ENCODE measurements at regions not wholly inside any gene's neighbourhood (a gene's known extent, or its start where the extent isn't known, plus 50 kb on each side); places are given as distances from the start of the nearest gene placed in this dataset.

DNA sequence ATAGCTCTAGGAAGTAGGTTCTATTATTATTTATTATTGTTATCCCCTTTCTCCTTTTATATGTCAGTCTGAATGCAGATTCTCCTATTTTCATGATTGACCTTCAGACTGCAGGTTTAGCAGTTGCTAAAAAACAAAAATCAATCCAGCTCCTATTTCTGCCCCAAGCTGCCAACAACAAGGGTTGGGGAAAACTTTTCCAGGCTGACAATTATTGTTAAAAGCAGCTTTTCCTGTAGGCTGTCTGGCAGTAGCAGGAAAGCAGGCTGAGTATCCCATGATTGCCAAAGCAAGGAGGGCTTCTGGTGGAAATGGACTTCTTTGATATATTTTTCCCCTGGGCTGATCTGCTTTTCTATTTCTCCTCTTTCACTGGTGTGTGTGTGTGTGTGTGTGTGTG lies 78.0 kb upstream of the CTLA4 start:
- no TSS peak for BruUV-seq (replicated peaks)
- intact Hi-C loops (cut with micrococcal nuclease; ENCODE audit: unreplicated experiment) (no loop called here), in situ Hi-C loops (cut with HindIII; ENCODE audit: low pct_unique_long_range_greater_than_20kb, low sequenced_read_pairs) (no loop called here)
- H3K9me3 ChIP-seq (ENCODE audit: control insufficient read depth, insufficient read depth, low read depth, low read length), result no peaks in the 10 kb centered on the region
- no peak for TF ChIP-seq POLR2AphosphoS5 (IDR thresholded peaks at IDR 0.05; ENCODE audit: low read depth, low read length)
- no peak for TF ChIP-seq SIN3A (IDR thresholded peaks at IDR 0.05; ENCODE audit: borderline replicate concordance, insufficient read depth, low read depth, low read length)
- TF ChIP-seq TCF7L2 (IDR thresholded peaks at IDR 0.05; ENCODE audit: low read depth, low read length), result no peak
- TF ChIP-seq, protein P1, sequence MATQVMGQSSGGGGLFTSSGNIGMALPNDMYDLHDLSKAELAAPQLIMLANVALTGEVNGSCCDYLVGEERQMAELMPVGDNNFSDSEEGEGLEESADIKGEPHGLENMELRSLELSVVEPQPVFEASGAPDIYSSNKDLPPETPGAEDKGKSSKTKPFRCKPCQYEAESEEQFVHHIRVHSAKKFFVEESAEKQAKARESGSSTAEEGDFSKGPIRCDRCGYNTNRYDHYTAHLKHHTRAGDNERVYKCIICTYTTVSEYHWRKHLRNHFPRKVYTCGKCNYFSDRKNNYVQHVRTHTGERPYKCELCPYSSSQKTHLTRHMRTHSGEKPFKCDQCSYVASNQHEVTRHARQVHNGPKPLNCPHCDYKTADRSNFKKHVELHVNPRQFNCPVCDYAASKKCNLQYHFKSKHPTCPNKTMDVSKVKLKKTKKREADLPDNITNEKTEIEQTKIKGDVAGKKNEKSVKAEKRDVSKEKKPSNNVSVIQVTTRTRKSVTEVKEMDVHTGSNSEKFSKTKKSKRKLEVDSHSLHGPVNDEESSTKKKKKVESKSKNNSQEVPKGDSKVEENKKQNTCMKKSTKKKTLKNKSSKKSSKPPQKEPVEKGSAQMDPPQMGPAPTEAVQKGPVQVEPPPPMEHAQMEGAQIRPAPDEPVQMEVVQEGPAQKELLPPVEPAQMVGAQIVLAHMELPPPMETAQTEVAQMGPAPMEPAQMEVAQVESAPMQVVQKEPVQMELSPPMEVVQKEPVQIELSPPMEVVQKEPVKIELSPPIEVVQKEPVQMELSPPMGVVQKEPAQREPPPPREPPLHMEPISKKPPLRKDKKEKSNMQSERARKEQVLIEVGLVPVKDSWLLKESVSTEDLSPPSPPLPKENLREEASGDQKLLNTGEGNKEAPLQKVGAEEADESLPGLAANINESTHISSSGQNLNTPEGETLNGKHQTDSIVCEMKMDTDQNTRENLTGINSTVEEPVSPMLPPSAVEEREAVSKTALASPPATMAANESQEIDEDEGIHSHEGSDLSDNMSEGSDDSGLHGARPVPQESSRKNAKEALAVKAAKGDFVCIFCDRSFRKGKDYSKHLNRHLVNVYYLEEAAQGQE (IDR thresholded peaks at IDR 0.05; ENCODE audit: insufficient read depth in 1 of 2, low read depth in 2 of 2, low read length in 1 of 2), result no peak
- TF ChIP-seq, protein P2, sequence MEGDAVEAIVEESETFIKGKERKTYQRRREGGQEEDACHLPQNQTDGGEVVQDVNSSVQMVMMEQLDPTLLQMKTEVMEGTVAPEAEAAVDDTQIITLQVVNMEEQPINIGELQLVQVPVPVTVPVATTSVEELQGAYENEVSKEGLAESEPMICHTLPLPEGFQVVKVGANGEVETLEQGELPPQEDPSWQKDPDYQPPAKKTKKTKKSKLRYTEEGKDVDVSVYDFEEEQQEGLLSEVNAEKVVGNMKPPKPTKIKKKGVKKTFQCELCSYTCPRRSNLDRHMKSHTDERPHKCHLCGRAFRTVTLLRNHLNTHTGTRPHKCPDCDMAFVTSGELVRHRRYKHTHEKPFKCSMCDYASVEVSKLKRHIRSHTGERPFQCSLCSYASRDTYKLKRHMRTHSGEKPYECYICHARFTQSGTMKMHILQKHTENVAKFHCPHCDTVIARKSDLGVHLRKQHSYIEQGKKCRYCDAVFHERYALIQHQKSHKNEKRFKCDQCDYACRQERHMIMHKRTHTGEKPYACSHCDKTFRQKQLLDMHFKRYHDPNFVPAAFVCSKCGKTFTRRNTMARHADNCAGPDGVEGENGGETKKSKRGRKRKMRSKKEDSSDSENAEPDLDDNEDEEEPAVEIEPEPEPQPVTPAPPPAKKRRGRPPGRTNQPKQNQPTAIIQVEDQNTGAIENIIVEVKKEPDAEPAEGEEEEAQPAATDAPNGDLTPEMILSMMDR (IDR thresholded peaks at IDR 0.05), result no peak
- DNase-seq (ENCODE audit: low read depth, low spot score) (no peak), ATAC-seq (no peak)
- ChIA-PET CTCF (no interaction called here), POLR2A (no interaction called here)
- no peak overlapping the region for H3K27ac ChIP-seq (ENCODE audit: low read length)
- H3K36me3 ChIP-seq (ENCODE audit: control insufficient read depth, insufficient read depth, low read length), result no peaks in the 10 kb centered on the region
- no peaks in the 10 kb centered on the region for H3K4me1 ChIP-seq (ENCODE audit: control insufficient read depth, insufficient read depth, low read length)
- no peaks in the 10 kb centered on the region for H3K27me3 ChIP-seq (ENCODE audit: control insufficient read depth, insufficient read depth, low read length)
- no peak overlapping the region for H3K4me3 ChIP-seq (ENCODE audit: low read depth in 2 of 2, low read length in 2 of 2)

DNA sequence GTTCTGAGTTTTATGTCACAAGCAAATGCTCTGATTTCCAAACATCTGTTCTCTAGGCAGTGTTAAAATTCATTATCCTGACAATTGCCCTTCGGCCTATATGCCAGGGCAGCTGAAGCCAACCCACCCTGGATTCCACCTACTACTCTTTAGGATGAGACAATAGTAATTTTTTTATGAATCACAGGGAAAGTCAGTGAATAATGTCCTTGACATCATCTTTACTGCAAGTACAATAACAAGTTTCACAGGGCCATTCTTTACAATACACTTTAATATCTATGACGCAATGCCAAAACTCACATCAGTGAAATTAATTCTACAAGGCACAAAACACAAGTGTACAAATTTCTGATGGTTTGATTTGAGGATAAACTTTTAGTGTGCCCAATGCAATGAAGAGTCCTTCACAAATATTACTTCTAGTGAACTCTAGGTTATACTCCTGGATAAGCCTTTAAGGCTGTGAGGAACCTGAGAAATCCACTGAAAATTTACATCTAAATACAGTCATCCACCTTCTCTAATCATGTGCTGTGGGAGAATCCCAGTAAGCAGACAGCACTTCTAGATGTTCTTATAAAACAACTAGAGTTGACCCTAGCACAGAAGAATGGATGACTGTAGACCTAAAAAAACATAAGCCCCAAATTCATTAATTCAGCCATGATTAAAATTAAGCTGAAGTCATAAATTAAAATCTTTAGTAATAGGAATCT lies 77.3 kb upstream of the CTLA4 start:
- Histone ChIP-seq H3K27me3 (ENCODE audit: control insufficient read depth, insufficient read depth, low read length) (no peaks in the 10 kb centered on the region), H3K4me3 (ENCODE audit: low read depth in 2 of 2, low read length in 2 of 2) (no peak overlapping the region), H3K4me1 (ENCODE audit: control insufficient read depth, insufficient read depth, low read length) (no peaks in the 10 kb centered on the region), H3K36me3 (ENCODE audit: control insufficient read depth, insufficient read depth, low read length) (no peaks in the 10 kb centered on the region), H3K9me3 (ENCODE audit: control insufficient read depth, insufficient read depth, low read depth, low read length) (no peaks in the 10 kb centered on the region), H3K27ac (ENCODE audit: low read length) (no peak overlapping the region)
- in situ Hi-C loops (cut with HindIII; ENCODE audit: low pct_unique_long_range_greater_than_20kb, low sequenced_read_pairs) (no loop called here), intact Hi-C loops (cut with micrococcal nuclease; ENCODE audit: unreplicated experiment) (no loop called here)
- ChIA-PET POLR2A (no interaction called here), CTCF (no interaction called here)
- TF ChIP-seq SIN3A (IDR thresholded peaks at IDR 0.05; ENCODE audit: borderline replicate concordance, insufficient read depth, low read depth, low read length), result no peak
- TF ChIP-seq, protein P2 (IDR thresholded peaks at IDR 0.05), result no peak
- no peak for TF ChIP-seq TCF7L2 (IDR thresholded peaks at IDR 0.05; ENCODE audit: low read depth, low read length)
- TF ChIP-seq, protein P1 (IDR thresholded peaks at IDR 0.05; ENCODE audit: insufficient read depth in 1 of 2, low read depth in 2 of 2, low read length in 1 of 2), result no peak
- no peak for TF ChIP-seq POLR2AphosphoS5 (IDR thresholded peaks at IDR 0.05; ENCODE audit: low read depth, low read length)
- DNase-seq (ENCODE audit: low read depth, low spot score) (no peak), ATAC-seq (no peak)
- BruUV-seq (replicated peaks), result no TSS peak

Measured in Panc1 (cell line).